ENCODE measurements at regions not wholly inside any gene's neighbourhood (a gene's known extent, or its start where the extent isn't known, plus 50 kb on each side); places are given as distances from the start of the nearest gene placed in this dataset.
"Not testable (repeated sequence)": the region's sequence is repeated elsewhere in the genome, so short reads cannot be mapped to it uniquely, and the experiment has no call there.

DNA sequence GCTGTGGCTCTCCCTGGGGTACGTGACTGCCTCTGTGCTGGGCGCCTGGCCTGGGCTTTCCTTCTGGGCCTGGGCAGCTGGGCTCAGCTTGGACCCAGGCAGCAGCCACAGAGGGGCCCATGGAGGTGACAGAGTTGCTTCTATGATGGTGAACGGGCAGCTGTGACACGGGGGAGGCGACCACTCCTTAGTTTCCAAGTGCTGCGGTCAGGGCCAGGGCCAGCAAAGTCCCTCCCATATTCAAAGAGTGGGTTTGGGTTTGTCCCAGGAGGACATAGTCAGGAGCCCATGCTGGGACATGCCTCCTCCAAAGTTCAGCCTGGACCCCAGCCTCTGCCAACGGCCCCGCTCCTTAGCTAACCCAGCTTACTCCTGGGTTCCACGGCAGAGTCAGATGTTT is 524.7 kb downstream of the GOLGA6L6 start:
- H3K27me3 Mint-ChIP-seq; H3K4me3 Mint-ChIP-seq; H3K4me1 ChIP-seq (ENCODE audit: control insufficient read depth in 2 of 2, insufficient read depth in 2 of 2, low read length in 2 of 2); intact Hi-C loops (cut with micrococcal nuclease); H3K27me3 ChIP-seq (replicated peaks in 1 of 4; ENCODE audit: control extremely low read depth in 1 of 4, control insufficient read depth in 3 of 4, insufficient read depth in 4 of 4, low read length in 3 of 4); H2AFZ ChIP-seq (ENCODE audit: insufficient read depth, low read depth, low read length, poor library complexity, severe bottlenecking); H3K27ac ChIP-seq (ENCODE audit: low read length in 2 of 2); DNase-seq; H3K4me1 Mint-ChIP-seq; H3K9me3 ChIP-seq (ENCODE audit: control extremely low read depth in 1 of 3, control insufficient read depth in 2 of 3, insufficient read depth in 1 of 3, low read length in 2 of 3); H3K9ac ChIP-seq (ENCODE audit: low read length); H3K4me3 ChIP-seq (ENCODE audit: control extremely low read depth in 1 of 5, extremely low read depth in 1 of 5, insufficient read depth in 1 of 5, low read depth in 2 of 5, low read length in 4 of 5); CTCF ChIA-PET; POLR2A ChIA-PET; ATAC-seq (ENCODE audit: low read depth); H3K4me2 ChIP-seq (replicated peaks; ENCODE audit: low read depth, low read length, poor library complexity, severe bottlenecking); H3K27ac Mint-ChIP-seq; H3K36me3 ChIP-seq (replicated peaks in 1 of 2; ENCODE audit: control extremely low read depth in 1 of 2, control insufficient read depth in 1 of 2, extremely low read depth in 1 of 2, insufficient read depth in 2 of 2, low read length in 1 of 2); H4K20me1 ChIP-seq (ENCODE audit: control insufficient read depth, insufficient read depth, low read length, poor library complexity, severe bottlenecking); H3K9me3 Mint-ChIP-seq (ENCODE audit: insufficient read depth); H3K79me2 ChIP-seq (ENCODE audit: control insufficient read depth, insufficient read depth, low read length): not testable (repeated sequence)
- WGBS (ENCODE audit: insufficient coverage): 100% methylated on average over 1 of the region's 9 CpGs

GRCh38 chr15:20012837-20013236 is 528.8 kb downstream of the GOLGA6L6 start:
- ATAC-seq (ENCODE audit: low read depth); intact Hi-C loops (cut with micrococcal nuclease); H3K36me3 ChIP-seq (replicated peaks in 1 of 2; ENCODE audit: control extremely low read depth in 1 of 2, control insufficient read depth in 1 of 2, extremely low read depth in 1 of 2, insufficient read depth in 2 of 2, low read length in 1 of 2); H3K9me3 ChIP-seq (ENCODE audit: control extremely low read depth in 1 of 3, control insufficient read depth in 2 of 3, insufficient read depth in 1 of 3, low read length in 2 of 3); DNase-seq; H3K9ac ChIP-seq (ENCODE audit: low read length); H3K27me3 Mint-ChIP-seq; H3K27ac Mint-ChIP-seq; H3K4me3 Mint-ChIP-seq; H3K4me1 ChIP-seq (ENCODE audit: control insufficient read depth in 2 of 2, insufficient read depth in 2 of 2, low read length in 2 of 2); H3K4me1 Mint-ChIP-seq; CTCF ChIA-PET; H4K20me1 ChIP-seq (ENCODE audit: control insufficient read depth, insufficient read depth, low read length, poor library complexity, severe bottlenecking); H3K9me3 Mint-ChIP-seq (ENCODE audit: insufficient read depth); POLR2A ChIA-PET; H2AFZ ChIP-seq (ENCODE audit: insufficient read depth, low read depth, low read length, poor library complexity, severe bottlenecking); H3K79me2 ChIP-seq (ENCODE audit: control insufficient read depth, insufficient read depth, low read length); H3K4me3 ChIP-seq (ENCODE audit: control extremely low read depth in 1 of 5, extremely low read depth in 1 of 5, insufficient read depth in 1 of 5, low read depth in 2 of 5, low read length in 4 of 5); H3K27ac ChIP-seq (ENCODE audit: low read length in 2 of 2); H3K4me2 ChIP-seq (replicated peaks; ENCODE audit: low read depth, low read length, poor library complexity, severe bottlenecking); H3K27me3 ChIP-seq (replicated peaks in 1 of 4; ENCODE audit: control extremely low read depth in 1 of 4, control insufficient read depth in 3 of 4, insufficient read depth in 4 of 4, low read length in 3 of 4): not testable (repeated sequence)
- WGBS (ENCODE audit: insufficient coverage): no CpG with 5 or more reads among the region's 2 CpGs

- H2AFZ ChIP-seq (ENCODE audit: insufficient read depth, low read depth, low read length, poor library complexity, severe bottlenecking); H3K79me2 ChIP-seq (ENCODE audit: control insufficient read depth, insufficient read depth, low read length); H3K4me3 Mint-ChIP-seq; H3K27me3 Mint-ChIP-seq; H3K9ac ChIP-seq (ENCODE audit: low read length); ATAC-seq (ENCODE audit: low read depth); intact Hi-C loops (cut with micrococcal nuclease); H3K9me3 ChIP-seq (ENCODE audit: control extremely low read depth in 1 of 3, control insufficient read depth in 2 of 3, insufficient read depth in 1 of 3, low read length in 2 of 3); DNase-seq; POLR2A ChIA-PET; H3K27ac Mint-ChIP-seq; H3K4me3 ChIP-seq (ENCODE audit: control extremely low read depth in 1 of 5, extremely low read depth in 1 of 5, insufficient read depth in 1 of 5, low read depth in 2 of 5, low read length in 4 of 5); H3K27ac ChIP-seq (ENCODE audit: low read length in 2 of 2); H3K36me3 ChIP-seq (replicated peaks in 1 of 2; ENCODE audit: control extremely low read depth in 1 of 2, control insufficient read depth in 1 of 2, extremely low read depth in 1 of 2, insufficient read depth in 2 of 2, low read length in 1 of 2); H3K9me3 Mint-ChIP-seq (ENCODE audit: insufficient read depth); H3K4me1 Mint-ChIP-seq; CTCF ChIA-PET; H3K4me1 ChIP-seq (ENCODE audit: control insufficient read depth in 2 of 2, insufficient read depth in 2 of 2, low read length in 2 of 2); H3K27me3 ChIP-seq (replicated peaks in 1 of 4; ENCODE audit: control extremely low read depth in 1 of 4, control insufficient read depth in 3 of 4, insufficient read depth in 4 of 4, low read length in 3 of 4); H4K20me1 ChIP-seq (ENCODE audit: control insufficient read depth, insufficient read depth, low read length, poor library complexity, severe bottlenecking); H3K4me2 ChIP-seq (replicated peaks; ENCODE audit: low read depth, low read length, poor library complexity, severe bottlenecking): not testable (repeated sequence)
- 79% methylated on average over 3 of the region's 9 CpGs for WGBS (ENCODE audit: insufficient coverage)
Measured at GRCh38 chr15:20010759-20011158, 530.8 kb downstream of the GOLGA6L6 start.

GRCh38 chr15:20009619-20010018 is 532.0 kb downstream of the GOLGA6L6 start:
- H3K4me3 ChIP-seq (ENCODE audit: control extremely low read depth in 1 of 5, extremely low read depth in 1 of 5, insufficient read depth in 1 of 5, low read depth in 2 of 5, low read length in 4 of 5); H3K36me3 ChIP-seq (replicated peaks in 1 of 2; ENCODE audit: control extremely low read depth in 1 of 2, control insufficient read depth in 1 of 2, extremely low read depth in 1 of 2, insufficient read depth in 2 of 2, low read length in 1 of 2); POLR2A ChIA-PET; H3K27me3 Mint-ChIP-seq; DNase-seq; H3K4me1 ChIP-seq (ENCODE audit: control insufficient read depth in 2 of 2, insufficient read depth in 2 of 2, low read length in 2 of 2); H3K9ac ChIP-seq (ENCODE audit: low read length); H3K27ac ChIP-seq (ENCODE audit: low read length in 2 of 2); H2AFZ ChIP-seq (ENCODE audit: insufficient read depth, low read depth, low read length, poor library complexity, severe bottlenecking); CTCF ChIA-PET; H3K27me3 ChIP-seq (replicated peaks in 1 of 4; ENCODE audit: control extremely low read depth in 1 of 4, control insufficient read depth in 3 of 4, insufficient read depth in 4 of 4, low read length in 3 of 4); H4K20me1 ChIP-seq (ENCODE audit: control insufficient read depth, insufficient read depth, low read length, poor library complexity, severe bottlenecking); ATAC-seq (ENCODE audit: low read depth); H3K4me2 ChIP-seq (replicated peaks; ENCODE audit: low read depth, low read length, poor library complexity, severe bottlenecking); H3K27ac Mint-ChIP-seq; intact Hi-C loops (cut with micrococcal nuclease); H3K9me3 Mint-ChIP-seq (ENCODE audit: insufficient read depth); H3K4me1 Mint-ChIP-seq; H3K79me2 ChIP-seq (ENCODE audit: control insufficient read depth, insufficient read depth, low read length); H3K9me3 ChIP-seq (ENCODE audit: control extremely low read depth in 1 of 3, control insufficient read depth in 2 of 3, insufficient read depth in 1 of 3, low read length in 2 of 3); H3K4me3 Mint-ChIP-seq: not testable (repeated sequence)
- no CpG with 5 or more reads among the region's 8 CpGs for WGBS (ENCODE audit: insufficient coverage)
